ENCODE measurements at regions not wholly inside any gene's neighbourhood (a gene's known extent, or its start where the extent isn't known, plus 50 kb on each side); places are given as distances from the start of the nearest gene placed in this dataset.

- TF ChIP-seq CTCF (conservative IDR thresholded peaks at IDR 0.05; ENCODE audit: low read depth, low read length) = no peak
- no peak for TF ChIP-seq EZH2 (IDR thresholded peaks at IDR 0.05; ENCODE audit: borderline replicate concordance, low read depth, low read length, poor library complexity, severe bottlenecking)
These were observed 1469.0 kb downstream of the PCDH7 start for GRCh38 chr4:32189130-32189529.
